Neural cell (in vitro differentiated cells): ENCODE measurements at regions not wholly inside any gene's neighbourhood (a gene's known extent, or its start where the extent isn't known, plus 50 kb on each side); places are given as distances from the start of the nearest gene placed in this dataset.

Source experiments
- H2AFZ ChIP-seq: fragments of 200-600, 300-800 bp; sonication (generic), shearing (Covaris generic); 2 replicates; pipeline ENCODE4 v1.6.0; 2014; ENCODE audit warnings: low read depth, mild to moderate bottlenecking, antibody characterized with exemption, low read length, moderate library complexity
- H3F3A ChIP-seq: fragments of 200-600 bp; shearing (Covaris generic); 2 replicates; pipeline ENCODE4 v1.6.1; 2016; ENCODE audit warnings: mild to moderate bottlenecking, moderate library complexity, mixed read lengths, antibody characterized with exemption, low read length; ENCODE audit not compliant: insufficient read depth, poor library complexity, severe bottlenecking
- H3K27ac ChIP-seq: fragments of 200-600, 300-800 bp; sonication (generic), shearing (Covaris generic); 2 replicates; pipeline ENCODE4 v1.5.1; 2014; ENCODE audit warnings: mild to moderate bottlenecking, low read length, moderate library complexity
- H3K27me3 ChIP-seq: fragments of 300-800, 200-600 bp; sonication (generic), shearing (Covaris generic); 2 replicates; pipeline ENCODE4 v1.6.0; 2014; ENCODE audit warnings: mild to moderate bottlenecking, low read depth, low read length, moderate library complexity; ENCODE audit not compliant: insufficient read depth
- H3K36me3 ChIP-seq: fragments of 300-800, 200-600 bp; sonication (generic), shearing (Covaris generic); 2 replicates; pipeline ENCODE4 v1.5.1; 2014; ENCODE audit warnings: mild to moderate bottlenecking, antibody characterized with exemption, low read length, moderate library complexity; ENCODE audit not compliant: insufficient read depth
- H3K4me2 ChIP-seq: fragments of 300-800, 200-600 bp; sonication (generic), shearing (Covaris generic); 2 replicates; pipeline ENCODE4 v1.6.0; 2014; ENCODE audit warnings: mild to moderate bottlenecking, low read length
- H3K4me3 ChIP-seq: fragments of 300-800, 200-600 bp; sonication (generic), shearing (Covaris generic); 2 replicates; pipeline ENCODE4 v1.5.1; 2014; ENCODE audit warnings: mild to moderate bottlenecking, low read length, moderate library complexity
- H3K79me2 ChIP-seq: fragments of 200-600 bp; shearing (Covaris generic); replicated peaks from 2 replicates; pipeline ENCODE4 v1.6.0; 2014; ENCODE audit warnings: mild to moderate bottlenecking, low read length, moderate library complexity; ENCODE audit not compliant: insufficient read depth
- H3K9ac ChIP-seq: fragments of 300-800, 200-600 bp; sonication (generic), shearing (Covaris generic); 2 replicates; pipeline ENCODE4 v1.6.1; 2016; ENCODE audit warnings: mild to moderate bottlenecking, low read length, mixed read lengths
- H3K9me2 ChIP-seq: fragments of 200-600 bp; shearing (Covaris generic); 2 replicates; pipeline ENCODE4 v1.6.1; 2016; ENCODE audit warnings: mild to moderate bottlenecking, low read length, mixed read lengths; ENCODE audit not compliant: insufficient read depth
- H3K9me3 ChIP-seq: fragments of 200-600, 300-800 bp; sonication (generic), shearing (Covaris generic); 2 replicates; pipeline ENCODE4 v1.6.1; 2016; ENCODE audit warnings: mild to moderate bottlenecking, mixed run types, low read length, moderate library complexity, mixed read lengths
- H4K20me1 ChIP-seq: fragments of 200-600 bp; shearing (Covaris generic); 2 replicates; pipeline ENCODE4 v1.6.1; 2016; ENCODE audit warnings: mild to moderate bottlenecking, mixed run types; ENCODE audit not compliant: insufficient read depth
- EP300 ChIP-seq: fragments of 450-650 bp; conservative IDR thresholded peaks from 2 replicates; pipeline ENCODE4 v1.6.1; 2014; ENCODE audit warnings: antibody characterized with exemption, mild to moderate bottlenecking, moderate library complexity; ENCODE audit not compliant: poor library complexity, severe bottlenecking
- EZH2 ChIP-seq: fragments of 200-600, 300-800 bp; shearing (Covaris generic), sonication (generic); IDR thresholded peaks from 2 replicates; pipeline ENCODE4 v1.6.1; 2014; ENCODE audit warnings: antibody characterized with exemption, low read length, borderline replicate concordance, mild to moderate bottlenecking; ENCODE audit not compliant: insufficient read depth, poor library complexity, severe bottlenecking
- MXI1 ChIP-seq: fragments of 450-650 bp; conservative IDR thresholded peaks from 2 replicates; pipeline ENCODE4 v1.6.1; 2014; ENCODE audit warnings: antibody characterized with exemption, mild to moderate bottlenecking; ENCODE audit not compliant: poor library complexity, severe bottlenecking
- POLR2AphosphoS5 ChIP-seq: IDR thresholded peaks from 2 replicates; pipeline ENCODE4 v1.6.1; 2012
- RAD21 ChIP-seq: fragments of 450-650 bp; conservative IDR thresholded peaks from 2 replicates; pipeline ENCODE4 v1.6.1; 2014; ENCODE audit warnings: antibody characterized with exemption, mild to moderate bottlenecking, moderate library complexity
- REST ChIP-seq: IDR thresholded peaks from 2 replicates; pipeline ENCODE4 v1.6.1; 2012; ENCODE audit warnings: borderline replicate concordance
- SMC3 ChIP-seq: fragments of 450-650 bp; conservative IDR thresholded peaks from 2 replicates; pipeline ENCODE4 v1.6.1; 2014; ENCODE audit warnings: antibody characterized with exemption, mild to moderate bottlenecking, moderate library complexity; ENCODE audit not compliant: poor library complexity
- TF ChIP-seq, protein P1 (sequence below): fragments of 450-650 bp; IDR thresholded peaks from 2 replicates; pipeline ENCODE4 v1.5.1; 2014; ENCODE audit warnings: antibody characterized with exemption, mild to moderate bottlenecking, moderate library complexity; ENCODE audit not compliant: poor library complexity, severe bottlenecking

DNA sequence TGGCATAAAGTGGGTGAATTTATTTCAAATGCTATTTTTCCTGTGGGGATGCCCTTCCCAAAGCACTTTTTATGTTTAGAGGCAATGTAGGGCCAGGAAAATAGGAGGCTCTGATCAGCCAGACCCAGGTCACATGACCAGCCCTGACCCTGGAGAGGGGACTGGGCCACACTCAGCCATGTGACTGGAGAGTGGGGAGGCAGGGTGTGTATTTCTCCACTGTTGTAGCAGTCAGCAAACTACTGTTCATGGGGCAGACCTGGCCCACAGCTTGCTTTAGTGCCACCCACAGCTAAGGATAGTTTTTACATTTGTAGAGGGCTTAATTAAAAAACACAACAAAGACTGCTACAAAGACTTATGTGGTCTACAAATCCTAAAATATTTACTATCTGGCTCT is 153.8 kb downstream of the ACTL8 start:
- no peak overlapping the region for H3K27ac ChIP-seq
- no peaks in the 10 kb centered on the region for H3K36me3 ChIP-seq
- H3K9ac ChIP-seq = no peak overlapping the region
- no peaks in the 10 kb centered on the region for H3K79me2 ChIP-seq
- H3K27me3 ChIP-seq = no peaks in the 10 kb centered on the region
- no peak overlapping the region for H3K4me2 ChIP-seq
- no peaks in the 10 kb centered on the region for H4K20me1 ChIP-seq
- no peaks in the 10 kb centered on the region for H3K9me2 ChIP-seq
- H3K9me3 ChIP-seq = no peaks in the 10 kb centered on the region
- H3F3A ChIP-seq = no peaks in the 10 kb centered on the region
- TF ChIP-seq POLR2AphosphoS5 (no peak), RAD21 (no peak), MXI1 (no peak), SMC3 (no peak), REST (no peak)
- TF ChIP-seq, protein P1, sequence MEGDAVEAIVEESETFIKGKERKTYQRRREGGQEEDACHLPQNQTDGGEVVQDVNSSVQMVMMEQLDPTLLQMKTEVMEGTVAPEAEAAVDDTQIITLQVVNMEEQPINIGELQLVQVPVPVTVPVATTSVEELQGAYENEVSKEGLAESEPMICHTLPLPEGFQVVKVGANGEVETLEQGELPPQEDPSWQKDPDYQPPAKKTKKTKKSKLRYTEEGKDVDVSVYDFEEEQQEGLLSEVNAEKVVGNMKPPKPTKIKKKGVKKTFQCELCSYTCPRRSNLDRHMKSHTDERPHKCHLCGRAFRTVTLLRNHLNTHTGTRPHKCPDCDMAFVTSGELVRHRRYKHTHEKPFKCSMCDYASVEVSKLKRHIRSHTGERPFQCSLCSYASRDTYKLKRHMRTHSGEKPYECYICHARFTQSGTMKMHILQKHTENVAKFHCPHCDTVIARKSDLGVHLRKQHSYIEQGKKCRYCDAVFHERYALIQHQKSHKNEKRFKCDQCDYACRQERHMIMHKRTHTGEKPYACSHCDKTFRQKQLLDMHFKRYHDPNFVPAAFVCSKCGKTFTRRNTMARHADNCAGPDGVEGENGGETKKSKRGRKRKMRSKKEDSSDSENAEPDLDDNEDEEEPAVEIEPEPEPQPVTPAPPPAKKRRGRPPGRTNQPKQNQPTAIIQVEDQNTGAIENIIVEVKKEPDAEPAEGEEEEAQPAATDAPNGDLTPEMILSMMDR = no peak
- H2AFZ ChIP-seq = no peak overlapping the region
- no peak overlapping the region for H3K4me3 ChIP-seq

GRCh38 chr1:17909634-17910033 is 154.5 kb downstream of the ACTL8 start:
- Histone ChIP-seq H3K27ac (no peak overlapping the region), H3K9me3 (no peaks in the 10 kb centered on the region), H3F3A (no peaks in the 10 kb centered on the region), H3K9me2 (no peaks in the 10 kb centered on the region), H3K4me3 (no peak overlapping the region), H4K20me1 (no peaks in the 10 kb centered on the region), H3K79me2 (no peaks in the 10 kb centered on the region), H2AFZ (no peak overlapping the region), H3K9ac (no peak overlapping the region), H3K27me3 (no peaks in the 10 kb centered on the region), H3K36me3 (no peaks in the 10 kb centered on the region), H3K4me2 (no peak overlapping the region)
- TF ChIP-seq SMC3 (no peak), MXI1 (no peak), EZH2 (no peak), POLR2AphosphoS5 (no peak), REST (no peak), RAD21 (no peak), EP300 (no peak)
- TF ChIP-seq, protein P1 = no peak
